ENCODE measurements at regions not wholly inside any gene's neighbourhood (a gene's known extent, or its start where the extent isn't known, plus 50 kb on each side); places are given as distances from the start of the nearest gene placed in this dataset.

DNA sequence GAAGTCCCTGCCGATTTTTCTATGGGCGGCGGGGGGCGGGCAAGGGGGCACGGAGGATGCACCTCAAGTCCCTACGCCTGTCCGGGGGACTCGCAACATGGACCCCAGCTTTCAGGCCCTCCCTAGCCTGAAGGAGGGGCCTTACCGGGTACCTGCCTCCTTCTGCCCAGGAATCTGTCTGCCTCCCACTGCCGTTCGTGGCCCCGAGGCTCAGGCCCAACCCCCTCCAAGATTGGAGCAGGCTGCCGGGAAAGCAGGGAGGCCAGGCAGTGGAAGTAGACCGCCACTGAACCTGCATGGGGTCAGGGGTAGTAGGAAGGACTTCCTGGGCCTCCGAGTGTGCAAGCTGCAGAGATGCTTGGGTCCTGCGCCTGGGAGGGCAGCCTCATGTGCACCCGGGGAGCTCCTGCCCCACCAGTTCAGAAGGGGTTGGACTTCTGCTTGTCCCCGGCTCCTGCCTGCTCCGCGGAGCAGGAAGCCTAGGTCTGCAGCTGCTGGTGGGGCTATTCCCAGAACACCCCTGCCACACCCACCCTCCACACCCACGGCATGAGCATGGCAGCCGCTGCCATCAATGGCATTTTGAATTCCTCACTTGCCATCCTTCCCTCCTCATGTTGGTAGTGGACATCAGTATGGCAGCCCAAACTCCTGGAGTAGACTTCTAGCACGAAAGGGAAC is 1312.7 kb upstream of the ACO1 start:
- FAIRE-seq, result no peak

DNA sequence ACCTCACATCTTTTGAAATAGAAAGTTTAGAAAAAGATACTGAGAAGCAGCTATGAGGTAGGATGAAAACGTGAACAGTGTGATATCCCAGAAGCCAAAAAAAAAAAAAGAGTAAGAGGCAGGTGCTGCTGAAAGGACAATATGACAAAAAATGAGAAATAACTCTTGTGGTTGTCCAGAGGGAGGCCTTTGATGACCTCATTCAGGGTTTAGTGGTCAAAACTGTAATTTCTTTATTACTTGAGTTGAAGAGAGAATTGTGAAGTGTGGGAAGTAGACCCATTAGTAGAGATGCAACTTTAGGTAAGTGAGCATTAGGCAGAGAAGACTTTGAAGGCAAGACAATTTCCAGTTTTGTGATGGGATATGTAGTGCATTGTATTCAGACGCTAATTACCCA is 1306.3 kb upstream of the ACO1 start:
- FAIRE-seq, result no peak

- no peak for FAIRE-seq
These were observed 1300.1 kb upstream of the ACO1 start for GRCh38 chr9:31084350-31084749.

DNA sequence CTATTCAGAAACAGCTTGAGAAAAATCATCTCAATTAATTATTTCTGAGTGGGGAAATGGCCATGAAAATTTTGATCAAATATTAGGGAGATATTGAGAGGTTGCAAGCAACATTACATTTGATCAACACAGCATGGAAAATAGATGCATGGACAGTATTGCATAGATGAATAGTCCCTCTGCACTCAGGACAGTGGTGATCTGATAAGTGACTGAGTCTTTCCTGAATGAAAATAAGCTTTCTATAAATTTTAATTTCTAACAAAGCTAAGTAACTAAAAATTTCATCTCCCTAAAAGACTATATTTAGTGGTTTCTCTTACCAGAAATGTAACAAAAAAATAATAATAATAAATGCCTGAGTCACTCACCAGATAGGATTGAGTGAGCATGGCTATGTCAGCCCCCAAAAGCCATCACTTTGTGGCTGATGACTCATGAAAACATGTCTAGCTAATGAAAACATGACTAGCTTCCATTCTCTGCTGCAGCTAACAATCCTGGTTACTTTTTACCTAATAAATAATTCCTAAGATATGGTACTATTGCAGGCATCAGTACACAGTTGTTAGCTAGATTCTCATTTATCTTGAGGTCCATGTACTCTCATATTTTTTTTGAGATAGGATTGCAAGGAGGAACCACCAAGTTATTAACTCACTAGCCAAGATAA is 1294.8 kb upstream of the ACO1 start:
- no peak for FAIRE-seq

DNA sequence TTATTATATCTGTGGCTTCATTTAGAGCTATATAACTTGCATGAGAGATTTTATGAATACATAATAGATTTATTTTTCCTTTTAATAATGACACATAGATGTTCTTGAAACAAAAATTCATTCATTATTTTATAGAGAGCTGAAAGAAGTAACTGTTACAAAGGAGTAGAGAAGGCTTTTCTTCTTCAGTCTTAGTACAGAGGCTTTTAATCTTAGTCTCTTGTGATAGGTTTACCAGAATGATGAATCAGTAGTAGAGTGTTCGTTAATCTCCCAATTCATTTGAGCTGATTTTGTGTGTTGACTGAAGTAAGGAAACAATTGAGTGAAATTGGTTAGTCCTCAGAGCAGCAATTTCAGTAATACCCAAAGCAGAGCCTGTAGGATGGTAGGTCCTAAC is 1284.1 kb upstream of the ACO1 start:
- no peak for FAIRE-seq

GRCh38 chr9:31103836-31104235 is 1280.6 kb upstream of the ACO1 start:
- no peak for FAIRE-seq

DNA sequence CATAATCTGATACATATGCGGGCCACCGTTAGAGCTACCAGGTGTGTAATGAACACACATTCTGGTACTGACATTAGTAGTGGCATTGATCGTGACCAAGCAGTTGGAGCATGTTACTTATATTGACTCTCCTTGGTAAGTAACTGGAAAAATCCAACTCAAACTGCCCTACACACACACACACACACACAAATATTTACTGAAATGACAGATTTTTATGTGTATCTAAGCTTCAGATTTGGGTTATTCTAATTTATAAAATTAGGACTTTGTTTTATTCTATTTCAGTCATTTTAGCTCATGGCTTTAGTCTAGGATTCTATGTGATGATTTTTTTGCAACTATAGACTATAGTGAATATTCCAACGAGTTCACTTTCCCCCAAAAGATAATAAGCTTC is 1280.2 kb upstream of the ACO1 start:
- no peak for FAIRE-seq

DNA sequence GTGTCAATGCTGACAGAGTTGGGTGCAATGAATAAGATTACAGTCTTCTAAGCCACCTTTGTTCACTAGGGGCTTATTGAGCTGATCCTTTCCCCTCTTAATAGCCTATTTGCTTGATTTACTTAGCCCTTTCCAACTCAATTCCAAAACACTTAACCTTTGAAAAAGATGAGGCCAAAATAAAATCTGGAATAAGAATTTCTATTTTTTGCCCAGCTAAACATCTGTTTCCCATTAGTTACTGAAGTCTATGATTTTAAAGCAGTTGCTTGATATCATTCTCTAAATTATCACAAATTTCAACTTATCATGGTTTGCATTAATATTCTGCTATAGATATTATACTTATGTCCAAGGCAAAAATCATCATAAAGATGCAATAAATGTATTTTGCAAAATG is 1272.0 kb upstream of the ACO1 start:
- no peak for FAIRE-seq

- FAIRE-seq, result no peak
These were observed 1270.1 kb upstream of the ACO1 start for GRCh38 chr9:31114346-31114745.

- no peak for FAIRE-seq
These were observed 1264.5 kb upstream of the ACO1 start for GRCh38 chr9:31119890-31120454.

GRCh38 chr9:31124389-31124788 is 1260.1 kb upstream of the ACO1 start:
- FAIRE-seq, result no peak

DNA sequence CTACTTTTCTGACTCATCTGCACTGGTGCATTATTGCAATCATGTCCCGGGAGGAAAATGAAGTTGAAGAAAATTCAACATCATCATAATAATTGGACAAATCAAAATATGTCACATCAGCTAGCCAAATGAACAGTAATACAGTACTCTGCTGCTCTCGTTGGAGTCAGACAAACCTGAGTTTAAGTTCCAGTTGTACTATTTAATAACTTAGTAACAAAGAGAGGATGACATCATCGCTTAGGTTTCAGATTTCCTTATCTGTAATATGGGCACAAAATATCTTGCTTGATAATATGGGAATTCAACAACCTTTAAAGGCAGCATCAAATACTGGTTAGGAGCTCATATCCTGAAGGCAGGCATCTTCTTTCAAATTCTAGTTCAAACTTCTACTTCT is 1248.9 kb upstream of the ACO1 start:
- FAIRE-seq, result no peak

GRCh38 chr9:31136524-31136923 is 1247.9 kb upstream of the ACO1 start:
- no peak for FAIRE-seq

DNA sequence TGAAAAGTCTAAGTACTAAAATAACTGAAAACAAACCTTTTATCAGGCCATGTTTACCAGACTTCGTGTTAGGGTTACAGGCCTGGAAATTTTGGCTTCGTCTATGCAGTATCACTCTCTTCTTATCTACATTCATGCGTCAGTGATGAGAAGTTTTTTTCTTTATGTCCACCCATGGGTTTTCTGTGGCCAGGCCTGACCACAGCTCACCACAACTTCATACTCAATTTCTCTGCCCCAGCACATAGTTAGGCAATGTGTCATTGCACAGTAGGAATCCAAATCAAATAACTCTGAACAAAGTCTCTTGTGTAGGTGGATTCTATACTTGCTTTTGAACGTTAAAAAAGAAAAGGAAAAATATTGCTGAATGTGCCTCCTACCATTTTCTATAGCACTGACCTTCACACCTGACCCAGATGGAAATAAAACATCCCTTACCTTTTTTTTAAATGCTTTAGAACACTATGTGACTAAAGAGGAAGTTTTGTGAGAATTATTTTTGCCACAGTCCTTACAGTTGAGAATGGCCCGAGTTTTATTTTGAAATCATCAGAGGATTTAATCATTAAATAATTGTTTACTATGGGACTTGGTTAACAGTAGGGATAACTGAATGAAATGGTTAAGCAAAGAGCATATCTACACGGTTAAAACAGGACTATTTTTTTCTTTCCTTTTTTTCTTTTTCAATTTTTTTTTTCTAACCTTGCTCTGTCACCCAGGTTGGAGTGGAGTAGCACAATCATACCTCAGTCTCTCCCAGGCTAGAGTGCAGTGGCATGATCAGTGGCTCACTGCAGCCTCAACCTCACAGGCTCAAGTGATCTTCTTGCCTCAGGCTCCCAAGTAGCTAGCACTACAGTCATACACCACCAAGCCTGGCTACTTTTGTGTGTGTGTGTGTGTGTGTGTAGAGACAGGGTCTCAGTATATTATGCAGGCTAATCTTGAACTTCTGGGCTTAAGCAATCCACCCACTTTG is 1247.0 kb upstream of the ACO1 start:
- no peak for FAIRE-seq

GRCh38 chr9:31140316-31140715 is 1244.1 kb upstream of the ACO1 start:
- FAIRE-seq, result no peak

DNA sequence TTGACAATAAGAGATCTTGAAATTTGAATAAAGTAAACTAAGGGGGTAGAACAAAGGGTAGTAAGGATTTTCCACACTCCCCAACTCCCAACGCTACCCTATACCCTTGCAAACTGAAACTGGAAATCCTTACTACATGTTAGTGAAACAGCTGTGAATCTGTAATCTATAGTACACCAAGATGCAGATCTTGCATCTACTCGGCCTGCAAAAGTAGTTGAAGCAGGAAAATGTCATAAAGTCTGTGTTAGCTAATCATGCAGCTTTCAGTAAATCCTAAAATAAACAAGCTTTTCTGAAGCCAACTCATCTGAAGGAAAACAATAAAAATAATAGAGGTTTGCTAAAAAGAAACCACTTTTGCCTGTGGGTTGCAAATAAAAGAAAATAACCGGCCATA is 1242.0 kb upstream of the ACO1 start:
- no peak for FAIRE-seq

DNA sequence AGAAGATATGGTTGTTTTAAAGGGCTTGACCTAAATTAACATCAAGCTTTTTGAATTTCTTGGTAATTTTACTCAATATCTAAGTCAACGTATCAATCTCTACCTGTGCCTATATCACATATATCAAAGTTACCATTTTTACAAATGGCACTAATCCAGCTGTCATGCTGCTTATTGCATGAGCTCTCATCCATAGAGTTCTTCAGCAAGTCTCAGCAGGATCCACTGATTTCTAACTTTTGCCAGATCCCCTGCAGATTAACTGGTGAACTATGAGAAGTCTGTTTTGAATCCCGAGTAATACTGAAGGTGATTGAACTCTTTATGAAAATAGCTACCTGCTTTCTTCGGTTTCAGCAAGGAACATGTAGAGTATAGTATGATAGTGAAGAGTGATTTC is 1239.8 kb upstream of the ACO1 start:
- no peak for FAIRE-seq

- no peak for FAIRE-seq
These were observed 1237.8 kb upstream of the ACO1 start for GRCh38 chr9:31146485-31147166.

GRCh38 chr9:31153250-31153840 is 1231.1 kb upstream of the ACO1 start:
- no peak for FAIRE-seq

- FAIRE-seq, result no peak
These were observed 1217.9 kb upstream of the ACO1 start for GRCh38 chr9:31166516-31166915.

- no peak for FAIRE-seq
These were observed 1216.3 kb upstream of the ACO1 start for GRCh38 chr9:31168161-31168560.

DNA sequence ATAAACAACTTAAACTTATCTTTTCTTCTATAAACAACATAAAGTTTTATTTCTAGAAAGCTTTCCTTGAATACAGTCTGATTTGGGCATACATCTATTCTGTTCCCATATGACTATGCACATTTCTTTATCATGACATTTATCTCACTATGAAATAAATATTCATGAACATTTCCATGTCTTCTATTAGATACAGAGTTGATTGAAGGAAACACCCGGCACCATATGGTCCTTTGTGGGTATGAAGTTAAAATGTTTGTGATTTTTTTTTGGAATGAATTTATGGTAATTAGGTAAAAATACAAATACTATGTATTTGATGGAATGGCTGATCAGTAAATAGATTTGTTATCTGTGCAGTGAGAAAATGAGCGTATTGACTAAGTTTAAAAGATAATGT is 1209.8 kb upstream of the ACO1 start:
- FAIRE-seq, result no peak
